ENCODE measurements at regions not wholly inside any gene's neighbourhood (a gene's known extent, or its start where the extent isn't known, plus 50 kb on each side); places are given as distances from the start of the nearest gene placed in this dataset.
"Not testable (repeated sequence)": the region's sequence is repeated elsewhere in the genome, so short reads cannot be mapped to it uniquely, and the experiment has no call there.

GRCh38 chr13:90502762-90503161 is 844.7 kb upstream of the MIR17HG start:
- no peak for TF ChIP-seq CTCF (IDR thresholded peaks at IDR 0.05)
- Histone ChIP-seq H3K9me3 (ENCODE audit: control insufficient read depth, insufficient read depth, low read length) (no peaks in the 10 kb centered on the region), H3K4me3 (ENCODE audit: low read length) (no peak overlapping the region), H3K27me3 (ENCODE audit: control insufficient read depth, insufficient read depth, low read length) (no peaks in the 10 kb centered on the region), H3K4me1 (ENCODE audit: control insufficient read depth, insufficient read depth, low read length) (no peaks in the 10 kb centered on the region), H3K27ac (ENCODE audit: low read length) (no peak overlapping the region), H3K36me3 (ENCODE audit: control insufficient read depth, insufficient read depth, low read length) (no peaks in the 10 kb centered on the region)
- H3K4me3 Mint-ChIP-seq: no peak overlapping the region
- ATAC-seq (no peak), DNase-seq (no peak)
- WGBS (ENCODE audit: insufficient coverage): 71% methylated on average over 2 of the region's 2 CpGs
- no peaks in the 10 kb centered on the region for H3K36me3 Mint-ChIP-seq
- peaks cover 10 to 20% of the 10 kb centered on the region in 2 donors for H3K9me3 Mint-ChIP-seq
- H3K27me3 Mint-ChIP-seq (ENCODE audit: low read depth in 2 of 2): no peaks in the 10 kb centered on the region
- intact Hi-C loops (cut with micrococcal nuclease): no loop called here
- H3K27ac Mint-ChIP-seq: no peak overlapping the region
- H3K4me1 Mint-ChIP-seq: no peaks in the 10 kb centered on the region

GRCh38 chr13:90510319-90510718 is 837.2 kb upstream of the MIR17HG start:
- Histone ChIP-seq H3K4me1 (ENCODE audit: control insufficient read depth, insufficient read depth, low read length) (no peaks in the 10 kb centered on the region), H3K4me3 (ENCODE audit: low read length) (no peak overlapping the region), H3K27me3 (ENCODE audit: control insufficient read depth, insufficient read depth, low read length) (no peaks in the 10 kb centered on the region), H3K27ac (ENCODE audit: low read length) (no peak overlapping the region), H3K36me3 (ENCODE audit: control insufficient read depth, insufficient read depth, low read length) (no peaks in the 10 kb centered on the region), H3K9me3 (ENCODE audit: control insufficient read depth, insufficient read depth, low read length) (peaks cover 2% of the 10 kb centered on the region)
- Mint-ChIP-seq H3K9me3 (peaks cover 10 to 23% of the 10 kb centered on the region in 2 donors), H3K27ac (no peak overlapping the region), H3K36me3 (peaks cover 7% of the 10 kb centered on the region), H3K4me1 (no peaks in the 10 kb centered on the region), H3K27me3 (ENCODE audit: low read depth in 2 of 2) (no peaks in the 10 kb centered on the region), H3K4me3 (no peak overlapping the region)
- intact Hi-C loops (cut with micrococcal nuclease): no loop called here
- TF ChIP-seq CTCF (IDR thresholded peaks at IDR 0.05): no peak
- DNase-seq (no peak), ATAC-seq (no peak)
- 73% methylated on average over 2 of the region's 2 CpGs for WGBS (ENCODE audit: insufficient coverage)

GRCh38 chr13:90511903-90512302 is 835.6 kb upstream of the MIR17HG start:
- no peaks in the 10 kb centered on the region for H3K27me3 Mint-ChIP-seq (ENCODE audit: low read depth in 2 of 2)
- Histone ChIP-seq H3K4me1 (ENCODE audit: control insufficient read depth, insufficient read depth, low read length) (no peaks in the 10 kb centered on the region), H3K36me3 (ENCODE audit: control insufficient read depth, insufficient read depth, low read length) (no peaks in the 10 kb centered on the region), H3K9me3 (ENCODE audit: control insufficient read depth, insufficient read depth, low read length) (peaks cover 2% of the 10 kb centered on the region), H3K27ac (ENCODE audit: low read length) (no peak overlapping the region), H3K27me3 (ENCODE audit: control insufficient read depth, insufficient read depth, low read length) (no peaks in the 10 kb centered on the region), H3K4me3 (ENCODE audit: low read length) (no peak overlapping the region)
- H3K4me3 Mint-ChIP-seq: no peak overlapping the region
- DNase-seq (no peak), ATAC-seq (no peak)
- H3K9me3 Mint-ChIP-seq: peaks cover 10 to 22% of the 10 kb centered on the region in 2 donors
- intact Hi-C loops (cut with micrococcal nuclease): no loop called here
- TF ChIP-seq CTCF (IDR thresholded peaks at IDR 0.05): no peak
- no peaks in the 10 kb centered on the region for H3K4me1 Mint-ChIP-seq
- H3K27ac Mint-ChIP-seq: no peak overlapping the region
- WGBS (ENCODE audit: insufficient coverage): no CpG with 5 or more reads among the region's 2 CpGs
- peaks cover 7% of the 10 kb centered on the region for H3K36me3 Mint-ChIP-seq

GRCh38 chr13:90514712-90515111 is 832.8 kb upstream of the MIR17HG start:
- H3K4me1 ChIP-seq (ENCODE audit: control insufficient read depth, insufficient read depth, low read length); intact Hi-C loops (cut with micrococcal nuclease); ATAC-seq; H3K36me3 Mint-ChIP-seq; H3K9me3 ChIP-seq (ENCODE audit: control insufficient read depth, insufficient read depth, low read length); H3K4me1 Mint-ChIP-seq; H3K27me3 Mint-ChIP-seq (ENCODE audit: low read depth in 2 of 2); H3K4me3 Mint-ChIP-seq; H3K27ac Mint-ChIP-seq; H3K27me3 ChIP-seq (ENCODE audit: control insufficient read depth, insufficient read depth, low read length); H3K4me3 ChIP-seq (ENCODE audit: low read length); H3K36me3 ChIP-seq (ENCODE audit: control insufficient read depth, insufficient read depth, low read length); DNase-seq; H3K27ac ChIP-seq (ENCODE audit: low read length): not testable (repeated sequence)
- peaks cover 12 to 23% of the 10 kb centered on the region in 2 donors for H3K9me3 Mint-ChIP-seq
- 89% methylated on average over 12 of the region's 12 CpGs for WGBS (ENCODE audit: insufficient coverage)
